ENCODE measurements at regions not wholly inside any gene's neighbourhood (a gene's known extent, or its start where the extent isn't known, plus 50 kb on each side); places are given as distances from the start of the nearest gene placed in this dataset.
A peak's percentile ranks its signal among the peaks of the same experiment; 100 is the strongest.
"Not testable (repeated sequence)": the region's sequence is repeated elsewhere in the genome, so short reads cannot be mapped to it uniquely, and the experiment has no call there.

DNA sequence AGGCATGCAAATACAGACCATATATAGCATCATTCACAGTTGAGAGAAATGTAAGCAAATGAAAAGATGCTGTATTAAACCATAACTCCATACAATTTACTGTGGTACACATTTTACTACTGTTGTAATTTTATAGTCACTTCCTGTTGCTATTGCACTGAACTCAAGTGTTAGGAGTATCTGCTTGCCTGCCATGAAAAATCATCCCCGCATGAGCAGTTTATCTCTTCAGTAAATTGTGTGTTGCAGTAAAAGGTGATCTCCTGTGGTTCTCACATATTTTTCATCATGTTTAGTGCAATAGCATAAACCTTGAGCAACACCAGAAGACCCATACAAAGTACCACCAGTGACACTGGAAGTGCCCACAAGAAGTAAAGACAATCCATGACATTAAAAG is 1153.4 kb downstream of the FAT4 start:
- no peak for DNase-seq

DNA sequence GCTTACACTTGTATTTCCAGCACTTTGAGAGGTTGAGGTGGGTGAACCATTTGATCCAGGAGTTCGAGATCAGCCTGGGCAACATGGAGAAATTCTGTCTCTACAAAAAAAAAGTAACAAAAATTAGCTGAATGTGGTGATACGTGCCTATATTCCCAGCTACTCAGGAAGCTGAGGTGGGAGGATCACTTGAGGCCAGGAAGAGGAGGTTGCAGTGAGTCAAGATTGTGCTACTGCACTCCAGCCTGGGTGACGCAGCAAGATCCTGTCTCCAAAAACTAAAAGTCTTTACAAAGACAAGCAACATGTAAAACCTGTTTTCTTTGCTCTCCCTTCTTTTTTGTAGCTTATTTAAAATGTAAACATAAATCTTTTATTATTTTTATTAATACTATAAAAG is 1156.1 kb downstream of the FAT4 start:
- peak; percentile 12 for DNase-seq

DNA sequence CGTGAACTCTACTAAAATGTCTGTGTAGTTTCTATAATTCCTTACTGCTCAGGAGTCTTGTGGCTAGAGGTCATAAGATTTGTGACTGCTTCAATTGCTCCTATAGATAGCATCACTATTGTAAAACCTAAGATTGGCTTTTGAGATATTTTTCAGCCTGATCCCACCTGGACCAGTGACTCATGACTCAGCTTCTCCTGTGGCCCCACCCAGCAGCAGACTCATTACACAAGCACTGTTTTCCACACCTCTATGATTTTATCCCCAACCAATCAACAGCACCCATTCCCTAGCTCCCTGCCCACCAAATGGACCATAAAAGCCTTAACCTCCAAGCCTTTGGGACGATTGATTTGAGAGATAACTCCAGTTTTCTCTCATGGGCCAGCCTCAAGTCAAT is 1157.0 kb upstream of the INTU start:
- DNase-seq = no peak

DNA sequence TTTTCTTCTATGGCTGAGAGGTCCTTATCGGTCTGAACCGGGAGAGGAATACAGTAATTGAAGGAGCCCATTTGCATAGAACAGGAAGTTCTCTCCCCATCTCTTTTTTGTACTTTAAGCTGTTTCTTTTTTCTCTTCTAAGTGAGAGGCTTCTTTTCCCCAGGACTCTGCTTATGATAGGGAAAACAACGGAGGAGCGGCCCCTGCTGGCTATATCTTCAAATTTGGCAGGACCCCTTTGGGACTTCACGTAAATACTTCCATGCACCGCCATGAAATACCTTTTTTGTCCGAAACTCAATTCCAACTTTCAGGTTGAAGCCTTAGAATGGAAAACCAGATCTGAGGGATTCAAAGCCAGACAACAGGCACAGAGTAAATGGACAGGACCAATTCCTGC is 1153.0 kb upstream of the INTU start:
- no peak for DNase-seq

DNA sequence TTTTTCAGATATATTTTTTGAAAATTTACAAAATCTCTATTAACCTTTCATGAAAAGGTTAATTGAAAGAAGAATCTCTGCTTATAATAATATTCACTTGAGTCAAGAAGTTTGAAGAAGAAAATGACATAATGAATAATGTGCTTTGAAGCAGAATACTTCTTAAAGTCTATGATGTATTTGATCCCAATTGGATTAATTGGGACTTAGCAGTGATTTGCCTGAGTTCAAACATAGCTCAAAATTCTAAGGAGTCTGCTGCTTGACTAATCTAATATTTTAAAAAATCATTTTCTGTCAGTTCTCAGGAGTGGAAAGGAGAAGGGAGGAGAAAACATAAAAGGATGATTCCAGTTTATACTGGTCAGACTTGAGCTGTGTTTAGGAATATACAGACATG is 1150.4 kb upstream of the INTU start:
- DNase-seq = no peak

DNA sequence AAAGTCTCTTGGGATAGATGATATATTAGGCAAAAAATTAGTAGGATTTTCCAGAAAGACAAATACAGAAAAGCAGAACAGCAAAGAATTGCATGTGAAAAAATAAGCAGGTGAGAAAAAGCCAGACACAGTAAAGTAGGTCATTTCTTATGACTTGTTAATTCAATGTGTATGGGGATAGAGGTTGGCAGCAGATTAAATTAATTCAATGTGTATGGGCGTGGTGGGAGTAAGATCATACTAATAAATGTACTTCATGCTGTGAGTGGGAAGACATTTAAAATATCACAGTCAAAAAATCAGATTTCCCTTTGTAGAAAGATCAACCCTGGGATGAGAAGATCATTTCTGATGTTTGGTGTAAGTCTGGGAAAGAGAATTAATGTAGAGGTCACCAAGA is 1146.4 kb upstream of the INTU start:
- DNase-seq = no peak

DNA sequence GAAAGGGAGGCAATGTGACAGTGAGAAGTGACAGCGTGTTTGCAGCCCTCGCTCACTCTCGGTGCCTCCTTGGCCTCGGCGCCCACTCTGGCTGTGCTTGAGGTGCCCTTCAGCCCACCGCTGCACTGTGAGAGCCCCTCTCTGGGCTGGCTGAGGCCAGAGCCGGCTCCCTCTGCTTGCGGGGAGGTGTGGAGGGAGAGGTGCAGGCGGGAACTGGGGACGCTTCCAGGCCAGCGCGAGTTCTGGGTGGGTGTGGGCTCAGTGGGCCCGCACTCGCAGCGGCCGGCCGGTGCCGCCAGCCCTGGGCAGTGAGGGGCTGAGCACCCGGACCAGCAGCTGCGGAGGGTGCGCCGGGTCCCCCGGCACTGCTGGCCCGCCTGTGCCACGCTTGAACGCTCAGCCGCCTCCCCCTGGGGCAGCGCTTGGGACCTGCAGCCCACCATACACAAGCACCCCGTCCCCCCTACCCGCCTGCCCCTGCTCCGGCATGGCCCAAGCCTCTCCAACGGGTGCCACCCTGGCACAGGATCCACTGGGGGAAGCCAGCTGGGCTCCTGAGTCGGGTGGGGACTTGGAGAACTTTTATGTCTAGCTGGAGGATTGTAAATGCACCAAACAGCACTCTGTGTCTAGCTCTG is 1142.8 kb upstream of the INTU start:
- DNase-seq = no peak

DNA sequence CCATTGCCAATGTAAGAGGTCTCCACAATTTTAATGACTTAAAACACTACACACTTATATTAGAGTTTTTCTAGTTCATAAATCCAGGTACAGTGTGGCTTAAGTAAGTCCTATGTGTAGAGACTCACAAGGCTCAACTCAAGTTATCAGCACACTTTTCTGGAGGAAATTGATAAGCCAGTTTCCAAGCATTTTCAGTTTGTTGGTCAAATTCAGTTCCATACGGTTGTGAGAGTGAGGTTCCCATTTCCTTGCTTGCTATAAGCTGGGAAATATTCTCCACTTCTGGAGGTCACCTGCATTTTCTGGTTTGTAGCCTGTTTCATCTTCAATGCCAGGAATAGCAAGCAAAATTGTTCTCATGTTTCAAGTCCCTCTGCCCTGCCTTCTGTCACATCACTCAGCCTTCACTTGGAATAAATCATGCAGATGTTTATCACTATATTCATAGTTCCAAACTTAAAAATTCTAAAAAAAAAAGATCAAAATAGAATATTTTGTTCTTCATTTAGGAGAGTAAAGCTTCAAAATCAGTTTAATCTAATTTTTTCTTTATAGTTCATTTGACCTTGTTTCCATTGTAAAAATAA is 1137.5 kb upstream of the INTU start:
- no peak for DNase-seq

DNA sequence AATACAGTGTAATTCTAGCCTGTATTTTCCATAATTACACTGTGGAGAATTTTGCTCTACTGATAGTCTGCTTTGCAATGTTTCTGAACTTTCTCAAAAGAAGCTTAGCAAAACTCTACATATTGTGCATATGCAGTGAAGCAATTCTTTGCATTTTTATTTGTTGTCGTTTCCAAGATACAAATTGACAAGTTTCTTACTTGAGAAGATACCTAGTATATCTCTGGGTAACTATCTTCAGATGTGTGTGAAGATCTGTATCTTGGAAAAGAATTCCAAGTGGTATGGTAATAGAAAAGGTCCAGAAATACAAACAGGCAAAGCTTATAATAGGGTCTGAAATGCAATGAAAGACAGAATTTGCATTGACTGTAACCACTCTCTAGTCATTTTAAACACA is 1119.8 kb upstream of the INTU start:
- DNase-seq = no peak

DNA sequence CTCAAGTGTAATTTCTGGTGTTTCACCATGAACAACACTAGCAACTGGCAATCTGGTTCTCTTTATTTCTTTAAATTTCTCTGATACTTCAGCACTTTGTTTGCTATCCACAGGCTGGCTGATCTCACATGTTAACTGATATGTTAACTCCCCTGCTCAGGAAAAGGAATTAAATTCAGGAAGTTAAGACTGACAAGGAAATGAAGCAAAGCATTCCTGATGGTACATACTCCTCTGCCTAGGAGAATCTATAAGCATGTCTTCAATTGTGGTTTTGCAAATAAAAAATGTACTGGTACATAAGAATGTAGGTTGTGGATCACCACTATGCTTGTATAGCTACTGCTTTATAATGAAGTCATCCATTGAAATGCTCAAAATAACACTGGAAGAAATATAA is 1119.2 kb upstream of the INTU start:
- no peak for DNase-seq

DNA sequence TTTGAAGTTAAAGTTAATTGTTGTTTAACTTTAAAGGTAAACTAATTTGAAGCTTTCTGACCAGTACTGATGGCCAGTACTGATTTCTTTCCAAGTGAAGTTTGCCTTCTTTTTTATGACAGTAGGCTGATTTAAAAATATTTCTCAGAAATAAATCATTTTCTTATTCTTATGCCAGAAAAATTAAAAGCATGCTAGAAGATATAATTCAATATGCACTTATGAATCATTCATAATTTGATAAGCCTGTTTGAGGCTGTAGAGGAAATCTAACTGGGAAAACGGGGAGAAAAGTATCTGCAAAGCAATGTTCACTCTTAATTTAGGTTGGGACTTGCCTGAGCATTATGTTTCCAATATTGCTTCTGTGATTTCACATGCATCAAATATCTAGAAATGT is 1112.0 kb upstream of the INTU start:
- no peak for DNase-seq

DNA sequence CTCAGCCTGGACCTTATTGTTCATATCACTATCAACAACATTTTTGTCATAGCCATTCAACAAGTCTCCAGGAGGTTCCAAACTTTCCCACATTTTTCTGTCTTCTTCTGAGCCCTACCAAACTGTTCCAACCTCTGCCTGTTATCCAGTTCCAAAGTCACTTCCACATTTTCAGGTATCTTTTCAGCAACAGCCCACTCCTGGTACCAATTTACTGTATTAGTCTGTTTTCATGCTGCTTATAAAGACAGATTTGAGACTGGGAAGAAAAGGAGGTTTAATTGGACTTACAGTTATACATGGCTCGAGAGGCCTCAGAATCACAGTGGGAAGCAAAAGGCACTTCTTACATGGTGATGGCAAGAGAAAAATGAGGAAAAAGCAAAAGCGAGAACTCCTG is 1107.4 kb upstream of the INTU start:
- not testable (repeated sequence) for DNase-seq

DNA sequence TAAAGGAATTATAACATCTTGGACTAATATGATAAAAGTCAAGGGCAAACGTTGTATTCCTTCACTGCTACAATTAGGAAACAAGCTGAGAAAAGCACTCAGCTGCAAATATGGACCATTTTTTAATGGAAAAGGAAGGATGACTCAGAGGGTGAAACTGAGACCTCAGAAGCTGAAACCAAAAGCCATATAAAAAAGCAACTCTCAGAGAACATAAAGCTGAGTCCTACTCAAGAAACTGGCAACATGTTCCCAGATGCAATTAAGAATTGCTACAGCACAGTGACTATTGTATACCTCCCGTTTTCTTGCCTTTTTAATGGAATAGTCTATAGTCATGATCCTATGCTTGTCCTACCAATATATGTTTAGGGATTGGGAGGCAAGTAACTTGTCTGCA is 1106.4 kb upstream of the INTU start:
- DNase-seq = no peak

DNA sequence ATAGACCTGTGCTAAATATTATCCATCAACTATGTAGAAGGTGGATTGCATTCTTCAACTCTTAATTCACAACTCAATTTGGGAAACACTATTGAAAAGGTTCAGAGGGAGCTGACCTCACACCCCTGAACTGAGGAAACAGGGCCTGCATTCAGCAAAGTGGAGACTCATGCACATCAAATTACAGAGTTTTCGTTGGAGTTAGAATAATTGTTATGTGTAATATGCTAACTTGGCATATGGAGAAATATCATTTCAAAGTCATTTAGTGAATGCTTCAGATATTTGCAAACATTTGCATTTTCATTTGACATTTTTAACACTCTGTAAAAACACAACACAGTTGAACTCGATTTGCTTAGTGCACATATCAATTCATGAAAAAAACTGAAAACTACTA is 1102.8 kb upstream of the INTU start:
- no peak for DNase-seq

DNA sequence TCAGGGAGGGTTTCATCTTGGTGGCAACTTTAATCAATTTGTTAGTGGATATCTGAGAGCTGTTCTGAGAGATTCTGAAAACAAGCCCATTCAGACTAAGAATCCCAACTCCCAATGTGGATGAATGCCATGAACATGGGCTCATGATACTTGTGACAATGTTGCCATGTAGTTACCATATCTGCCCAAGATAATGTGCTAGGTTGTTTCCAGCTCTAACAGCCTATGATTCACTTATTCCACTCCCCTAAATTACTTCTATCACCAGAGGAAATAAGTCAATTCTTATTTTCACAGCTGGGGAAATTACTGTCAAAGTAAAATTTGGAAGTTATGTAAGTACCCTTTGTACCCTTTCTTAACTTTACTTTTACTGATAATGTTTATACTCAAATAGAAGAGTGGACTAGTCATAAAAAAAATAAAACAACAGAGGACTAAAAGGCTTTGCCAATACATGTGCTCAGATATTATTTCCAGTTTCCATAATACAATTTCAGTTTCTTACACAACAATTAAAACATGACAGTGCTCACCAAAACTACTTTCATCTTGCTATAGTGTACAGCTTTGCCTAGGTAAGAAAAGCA is 1101.7 kb upstream of the INTU start:
- DNase-seq = no peak

DNA sequence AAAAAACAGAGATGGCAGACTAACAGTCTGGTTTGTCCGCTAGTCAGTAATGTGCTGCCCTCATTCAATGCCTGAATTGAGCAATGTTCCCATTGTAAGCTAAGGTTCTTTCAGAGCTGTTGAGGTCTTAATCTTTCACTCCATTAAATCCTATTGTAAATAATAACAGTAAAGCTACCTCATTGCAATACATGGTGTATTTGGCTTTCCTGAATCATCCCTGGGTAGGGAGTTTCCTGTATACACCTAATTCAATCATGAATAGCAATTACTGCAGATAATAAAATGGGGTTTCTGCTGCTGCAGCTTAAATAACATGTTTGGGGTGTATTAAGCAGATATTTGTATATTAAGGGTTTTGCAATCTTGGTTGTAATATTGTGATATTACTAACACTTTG is 1100.2 kb upstream of the INTU start:
- no peak for DNase-seq

DNA sequence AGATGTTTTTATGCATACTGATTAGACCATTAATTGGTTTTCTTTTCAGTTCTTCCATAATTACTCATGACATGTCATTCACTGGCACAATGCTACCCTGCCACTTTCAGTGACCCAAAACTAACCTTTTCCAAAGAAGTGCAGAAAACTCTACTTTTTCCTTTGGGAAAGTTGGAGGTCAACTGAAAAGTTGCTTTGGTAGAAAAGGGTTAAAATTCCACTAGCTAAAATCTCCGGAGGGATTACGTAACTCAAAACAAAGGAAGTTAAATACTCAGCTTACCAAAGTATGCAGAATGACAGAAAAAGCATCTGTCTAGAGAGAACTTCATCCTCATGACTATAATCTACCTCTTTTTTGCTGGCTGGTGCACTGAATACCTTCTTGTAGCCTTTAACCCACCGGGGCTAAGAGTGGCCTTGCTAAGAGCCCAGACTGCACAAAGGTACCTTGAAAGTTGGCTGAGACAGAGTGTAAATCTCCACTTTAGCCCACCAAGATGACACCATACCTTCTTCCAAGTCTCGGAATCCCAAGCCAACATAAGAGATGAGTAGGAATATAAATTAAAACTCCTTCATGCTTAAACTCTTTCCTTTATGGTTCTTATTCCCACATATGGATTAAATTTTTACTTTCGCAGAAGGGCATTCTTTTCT is 1099.5 kb upstream of the INTU start:
- no peak for DNase-seq

DNA sequence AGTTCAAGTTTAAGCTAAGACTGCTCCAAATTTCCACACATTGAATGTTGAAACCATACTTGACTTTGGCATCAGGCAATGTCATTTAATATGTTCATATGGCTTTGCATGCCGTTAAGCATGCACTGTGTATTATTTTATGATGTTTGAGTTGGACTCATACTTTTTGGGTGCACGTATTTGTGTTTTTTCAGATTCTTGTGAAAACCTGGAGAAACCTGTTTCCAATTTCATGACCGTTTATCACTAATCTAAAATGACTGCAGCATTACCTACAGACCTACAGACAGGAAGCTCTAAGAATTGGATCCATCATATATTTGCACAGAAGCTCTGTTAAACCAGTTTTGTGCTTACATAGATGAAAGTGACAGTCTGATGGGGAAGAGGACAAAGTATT is 1093.0 kb upstream of the INTU start:
- DNase-seq = no peak

DNA sequence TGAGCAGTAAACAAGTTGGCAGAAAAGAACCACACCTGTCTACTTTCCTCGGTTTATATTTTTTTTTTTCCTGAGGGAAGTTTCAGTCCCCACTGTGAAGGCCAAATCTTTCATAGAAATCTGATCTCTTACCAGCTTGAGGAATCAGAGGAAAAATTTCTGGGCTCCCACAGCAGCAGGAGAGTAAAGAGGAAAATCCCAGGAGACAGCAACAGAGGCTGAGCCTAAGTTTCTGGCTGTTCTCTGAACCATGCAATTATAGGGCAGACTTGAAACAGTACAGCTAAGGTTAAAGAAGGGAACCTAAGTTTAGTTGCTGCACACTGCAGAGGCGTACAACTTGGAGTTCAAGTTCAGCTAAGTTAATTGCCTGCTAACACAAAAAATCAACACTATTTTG is 1090.9 kb upstream of the INTU start:
- no peak for DNase-seq

DNA sequence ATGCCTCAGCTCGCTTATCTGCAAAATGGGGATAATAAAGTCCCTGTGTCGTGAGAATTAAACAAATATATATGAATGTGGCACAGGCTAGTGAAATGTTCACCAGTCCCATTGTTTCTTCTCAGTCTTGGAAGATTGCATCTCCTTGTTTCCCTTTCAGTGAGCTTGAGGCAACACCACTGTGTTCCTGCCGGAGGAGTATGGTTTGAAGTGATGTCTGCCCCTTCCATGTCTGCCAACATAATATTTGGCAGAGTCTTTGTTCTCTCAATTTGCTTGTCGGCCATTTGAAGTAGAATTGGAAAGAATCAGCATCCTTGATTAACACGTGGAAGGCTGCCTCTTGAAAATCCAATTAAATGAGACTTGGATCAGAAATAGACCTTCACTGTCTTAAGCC is 1088.5 kb upstream of the INTU start:
- no peak for DNase-seq

DNA sequence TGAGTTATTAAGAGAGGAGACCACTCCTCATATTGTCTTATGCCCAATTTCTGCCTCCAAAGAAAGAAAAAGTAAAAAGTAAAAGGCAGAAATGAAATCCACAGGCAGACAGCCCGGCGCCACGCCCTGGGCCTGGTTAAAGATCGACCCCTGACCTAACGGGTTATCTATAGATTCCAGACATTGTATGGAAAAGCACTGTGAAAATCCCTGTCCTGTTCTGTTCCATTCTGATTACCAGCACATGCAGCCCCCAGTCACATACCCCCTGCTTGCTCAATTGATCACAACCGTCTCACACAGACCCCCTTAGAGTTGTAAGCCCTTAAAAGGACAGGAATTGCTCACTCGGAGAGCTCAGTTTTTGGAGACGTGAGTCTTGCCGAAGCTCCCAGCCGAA is 1086.6 kb upstream of the INTU start:
- not testable (repeated sequence) for DNase-seq

DNA sequence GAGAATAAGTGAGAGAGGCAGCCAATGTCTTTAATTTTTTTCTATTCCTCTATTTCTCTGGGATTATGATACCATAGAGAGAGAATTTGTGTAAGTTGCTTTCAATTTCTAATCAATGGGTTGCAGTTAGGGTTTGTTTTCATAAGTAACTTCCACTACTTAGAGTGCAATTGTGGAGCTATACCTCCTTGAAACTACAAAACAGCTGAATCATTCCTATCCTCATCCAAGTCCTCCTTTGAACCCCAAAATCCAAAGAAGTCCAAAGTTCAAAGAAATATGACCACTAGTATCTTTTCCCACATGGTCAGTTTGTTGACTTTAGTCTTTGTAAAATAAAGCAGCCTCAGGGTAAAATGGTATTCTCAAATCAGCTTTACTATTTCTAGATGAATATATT is 1085.4 kb upstream of the INTU start:
- no peak for DNase-seq

DNA sequence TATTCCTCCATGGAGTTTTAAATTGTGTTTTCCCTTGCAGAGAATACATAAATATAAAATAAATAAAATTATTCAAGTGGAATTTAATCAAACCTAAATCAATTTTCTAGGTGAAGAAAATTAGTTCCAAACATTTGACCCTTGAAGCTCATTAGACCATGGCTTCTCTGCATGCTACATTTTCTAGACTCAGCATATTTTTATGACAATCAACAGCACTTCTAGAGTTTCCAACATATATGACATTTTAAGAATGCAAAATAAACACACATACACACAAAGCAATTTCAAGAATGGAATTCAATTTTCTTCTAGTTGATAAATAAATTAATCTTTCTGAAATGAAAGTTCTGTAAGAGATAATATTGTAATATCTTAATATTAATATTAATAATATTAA is 1083.9 kb upstream of the INTU start:
- DNase-seq = no peak

DNA sequence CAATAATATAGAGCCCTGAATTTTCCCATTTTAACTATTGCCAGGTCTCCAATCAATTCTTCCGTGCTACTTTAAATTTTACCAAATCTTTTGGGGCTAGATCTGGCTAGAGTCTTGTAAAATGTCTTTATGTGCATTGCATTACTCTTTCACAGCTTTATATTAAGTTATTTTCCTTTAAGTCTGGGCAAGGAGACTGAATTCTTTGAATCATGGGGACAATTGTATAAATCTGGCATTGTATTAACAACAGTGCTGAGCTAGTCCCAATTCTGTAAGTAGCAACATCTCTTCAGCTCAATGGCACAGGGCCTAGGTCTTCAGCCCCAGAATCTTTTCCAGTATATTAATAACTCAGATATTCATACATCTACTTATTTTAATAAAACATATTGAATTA is 1080.4 kb upstream of the INTU start:
- DNase-seq = no peak

DNA sequence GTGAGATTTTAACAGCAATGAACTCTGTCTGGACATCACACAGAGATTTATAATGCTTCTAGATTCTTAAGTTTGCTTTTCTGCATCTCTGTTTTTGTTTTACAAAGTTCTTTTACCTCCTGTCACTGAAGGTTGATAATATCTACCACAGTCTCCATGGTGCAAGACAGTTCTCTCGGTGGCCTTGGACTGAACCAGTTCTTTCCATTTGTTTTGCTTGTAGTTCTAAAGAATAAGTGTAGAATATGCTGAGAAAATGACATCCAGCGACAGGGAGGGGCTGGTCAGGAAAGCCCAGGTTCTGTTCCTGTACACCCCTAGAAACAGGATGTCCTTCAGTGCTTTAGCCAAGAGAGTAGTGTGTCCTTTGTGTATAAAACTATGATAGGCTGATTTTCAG is 1079.5 kb upstream of the INTU start:
- DNase-seq = no peak
